ENCODE measurements at regions not wholly inside any gene's neighbourhood (a gene's known extent, or its start where the extent isn't known, plus 50 kb on each side); places are given as distances from the start of the nearest gene placed in this dataset.

DNA sequence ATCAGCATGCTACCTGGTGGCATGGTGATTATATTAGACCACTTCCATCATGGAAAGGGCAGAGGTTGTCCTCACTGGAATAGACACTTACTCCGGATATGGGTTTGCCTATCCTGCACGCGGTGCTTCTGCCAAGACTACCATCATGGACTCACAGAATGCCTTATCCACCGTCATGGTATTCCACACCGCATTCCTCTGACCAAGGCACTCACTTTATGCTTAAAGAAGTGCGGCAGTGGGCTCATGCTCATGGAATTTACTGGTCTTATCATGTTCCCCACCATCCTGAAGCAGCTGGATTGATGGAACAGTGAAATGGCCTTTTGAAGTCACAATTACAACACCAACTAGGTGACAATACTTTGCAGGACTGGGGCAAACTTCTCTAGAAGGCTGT lies 109.2 kb upstream of the DRD2 start:
- DNase-seq (ENCODE audit: extremely low read depth, low read depth) = no peak

DNA sequence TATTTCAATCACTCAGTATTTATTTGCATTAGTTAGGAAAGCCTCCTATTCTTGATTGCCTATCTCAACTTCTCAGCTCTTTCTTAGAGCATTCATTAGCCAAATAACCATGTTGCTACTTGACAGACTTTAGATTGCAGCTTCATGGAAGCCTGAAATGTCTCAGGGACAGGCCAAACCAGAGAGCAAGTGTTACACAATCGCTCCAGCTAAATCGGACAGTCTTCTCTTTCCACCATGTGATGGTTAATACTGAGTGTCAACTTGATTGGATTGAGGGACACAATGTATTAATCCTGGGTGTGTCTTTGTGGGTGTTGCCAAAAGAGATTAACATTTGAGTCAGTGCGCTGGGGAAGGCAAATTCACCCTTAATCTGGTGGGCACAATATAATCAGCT lies 106.5 kb upstream of the DRD2 start:
- no peak for DNase-seq (ENCODE audit: extremely low read depth, low read depth)

DNA sequence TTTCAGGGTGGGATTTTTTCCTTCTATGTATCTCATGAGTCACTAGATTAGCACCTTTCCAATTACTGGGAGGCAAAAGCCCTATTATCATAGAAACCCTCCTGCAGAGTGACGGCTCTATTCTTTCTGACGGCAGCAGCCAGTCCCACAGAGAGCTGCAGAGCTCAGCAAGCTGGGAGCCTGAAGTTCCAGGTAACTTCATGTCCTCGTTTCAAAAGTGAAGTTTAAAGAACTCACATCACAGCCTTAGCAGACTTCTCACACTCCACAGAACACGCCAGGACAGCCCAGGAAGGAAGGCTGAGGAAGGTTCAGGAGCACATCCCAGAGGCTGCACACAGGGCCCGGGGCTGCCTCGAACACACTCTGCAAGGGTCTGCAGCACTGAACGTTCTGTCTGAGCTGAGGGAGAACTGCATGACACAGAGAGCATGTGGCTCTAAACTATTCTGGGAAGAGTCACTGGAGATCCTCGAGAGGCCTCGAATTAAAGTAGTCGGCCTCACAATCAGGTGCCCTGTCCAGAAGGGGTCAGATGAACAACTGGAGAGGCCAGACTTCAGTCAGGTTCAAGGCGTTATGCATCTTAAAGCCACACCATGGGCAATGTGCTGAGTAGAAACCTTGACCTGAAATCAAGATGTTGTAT lies 104.2 kb upstream of the DRD2 start:
- no peak for DNase-seq (ENCODE audit: extremely low read depth, low read depth)

- no peak for DNase-seq (ENCODE audit: extremely low read depth, low read depth)
Measured at GRCh38 chr11:113578715-113579250, 103.6 kb upstream of the DRD2 start.

DNA sequence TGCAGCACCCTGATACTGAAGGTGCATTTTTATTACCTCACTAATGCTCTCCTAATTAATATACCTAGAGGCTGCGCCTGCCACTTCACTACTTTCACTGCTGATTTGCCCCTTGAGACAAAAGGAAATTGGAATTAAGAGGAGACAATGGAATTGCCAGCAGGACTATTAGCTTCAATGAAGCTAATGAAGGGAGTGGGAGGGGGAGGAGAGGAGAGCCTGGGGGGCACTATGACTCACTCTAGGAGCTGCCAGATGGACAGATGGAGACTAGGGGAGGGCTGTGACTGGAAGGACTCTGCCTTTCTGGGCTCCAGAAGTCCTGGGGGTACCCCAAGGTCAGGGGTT lies 102.8 kb upstream of the DRD2 start:
- DNase-seq (ENCODE audit: extremely low read depth, low read depth) = no peak

GRCh38 chr11:113577356-113578032 lies 102.3 kb upstream of the DRD2 start:
- no peak for DNase-seq (ENCODE audit: extremely low read depth, low read depth)

DNA sequence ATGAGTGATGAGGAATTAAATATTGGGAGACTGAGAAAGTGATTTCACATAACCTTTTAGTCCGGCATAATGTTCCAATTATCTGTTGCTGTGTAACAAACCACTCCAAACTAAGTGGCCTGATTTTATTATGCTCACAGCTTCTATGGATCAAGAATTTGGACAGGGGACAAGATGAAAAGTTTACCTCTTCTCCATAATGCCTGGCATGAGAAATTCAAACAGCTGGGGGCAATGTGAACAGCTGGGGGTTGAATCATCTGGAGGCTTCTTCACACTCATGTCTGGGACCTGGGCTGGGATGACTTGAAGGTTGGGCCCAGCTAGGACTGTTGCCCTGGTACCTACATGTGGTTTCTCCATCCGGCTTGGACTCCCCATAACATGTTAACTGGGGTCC lies 99.4 kb upstream of the DRD2 start:
- DNase-seq (ENCODE audit: extremely low read depth, low read depth) = no peak

GRCh38 chr11:113574171-113574570 lies 99.0 kb upstream of the DRD2 start:
- DNase-seq (ENCODE audit: extremely low read depth, low read depth) = no peak

DNA sequence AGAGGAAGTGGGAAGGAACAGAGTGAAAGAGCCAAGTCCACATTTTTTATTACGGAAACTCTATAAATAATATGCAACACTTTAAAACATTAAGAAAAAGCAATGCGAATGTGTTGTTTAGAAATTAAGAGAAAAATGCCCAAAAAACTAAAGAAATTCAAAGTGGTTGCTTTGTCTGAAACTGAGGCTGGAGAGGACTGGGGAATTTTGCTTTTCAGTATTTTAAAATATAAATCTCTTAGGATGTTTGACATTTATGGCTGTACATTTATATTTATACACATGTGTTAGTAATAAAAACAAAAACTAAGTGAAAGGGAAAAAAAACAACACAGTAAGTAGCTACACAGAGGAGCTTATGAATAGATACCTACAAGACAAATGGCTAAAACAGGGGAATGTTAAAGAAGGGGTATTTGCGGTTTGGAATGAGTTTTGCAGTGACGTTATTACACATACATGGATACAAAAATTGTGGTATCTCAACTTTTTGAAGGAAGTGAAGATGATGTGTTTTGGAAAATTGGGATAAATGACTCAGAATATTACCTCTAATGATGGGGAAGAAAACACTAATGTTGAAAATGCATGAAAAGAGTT lies 97.0 kb upstream of the DRD2 start:
- no peak for DNase-seq (ENCODE audit: extremely low read depth, low read depth)

DNA sequence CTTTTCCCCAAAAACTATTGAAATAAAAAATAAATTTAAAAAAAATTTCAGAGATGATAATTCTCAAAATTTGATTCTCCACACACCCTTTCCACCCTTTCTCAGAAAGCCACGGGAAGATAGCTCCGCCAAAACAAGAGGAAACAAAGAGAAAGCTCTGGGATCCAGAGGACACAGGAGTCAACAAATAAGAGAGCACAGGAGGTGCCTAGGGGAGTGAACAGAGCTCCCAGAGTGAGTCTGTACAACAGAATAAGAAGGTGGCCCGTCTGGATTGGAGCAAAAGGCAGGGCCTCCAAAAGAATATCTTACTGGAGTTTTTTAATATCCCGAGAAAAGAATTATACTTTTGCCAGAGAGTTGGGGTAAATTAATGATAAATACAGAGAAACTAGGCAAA lies 96.3 kb upstream of the DRD2 start:
- DNase-seq (ENCODE audit: extremely low read depth, low read depth) = no peak

- DNase-seq (ENCODE audit: extremely low read depth, low read depth) = no peak
Measured at GRCh38 chr11:113570906-113571305, 95.7 kb upstream of the DRD2 start.

- DNase-seq (ENCODE audit: extremely low read depth, low read depth) = no peak
Measured at GRCh38 chr11:113569391-113569790, 94.2 kb upstream of the DRD2 start.

DNA sequence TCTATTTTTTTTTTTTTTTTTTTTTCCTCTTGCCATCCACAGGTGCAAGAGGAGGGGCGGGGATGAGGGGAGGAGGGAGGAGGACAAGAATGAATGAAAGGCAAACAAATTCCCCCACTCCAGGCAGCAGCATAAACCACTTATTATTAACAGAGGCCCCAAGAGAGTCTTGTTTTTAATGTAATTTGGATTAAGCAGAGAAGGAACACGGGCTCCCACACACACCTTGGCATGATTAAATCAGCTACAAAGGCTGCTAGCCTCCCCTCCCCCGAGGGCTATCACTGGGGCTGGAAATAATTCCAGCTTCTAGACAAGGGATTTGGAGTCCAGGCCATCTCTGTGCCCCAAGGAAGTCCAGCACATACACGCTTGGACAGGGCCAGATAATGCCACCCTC lies 93.4 kb upstream of the DRD2 start:
- DNase-seq (ENCODE audit: extremely low read depth, low read depth) = no peak

GRCh38 chr11:113567867-113568544 lies 92.8 kb upstream of the DRD2 start:
- DNase-seq (ENCODE audit: extremely low read depth, low read depth) = no peak

DNA sequence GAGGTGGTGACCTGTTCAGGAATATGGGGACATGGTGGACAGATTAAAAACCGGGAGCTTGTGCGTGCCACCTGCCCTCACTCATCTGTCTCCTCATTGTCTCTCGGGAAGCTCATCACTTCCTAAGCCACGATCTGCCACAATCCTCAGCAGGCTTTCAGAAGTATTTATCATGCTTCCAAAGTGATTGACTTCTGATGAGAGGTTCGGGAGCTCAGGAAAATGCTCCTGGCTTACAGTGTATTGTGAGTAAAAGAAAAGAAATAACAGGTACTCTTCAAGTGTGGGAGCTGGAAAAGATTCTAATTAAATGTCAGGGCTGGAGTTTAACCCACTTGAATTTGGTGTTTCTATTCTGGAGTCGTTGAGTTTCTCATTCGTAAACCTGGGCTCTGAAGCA lies 91.9 kb upstream of the DRD2 start:
- DNase-seq (ENCODE audit: extremely low read depth, low read depth) = no peak

DNA sequence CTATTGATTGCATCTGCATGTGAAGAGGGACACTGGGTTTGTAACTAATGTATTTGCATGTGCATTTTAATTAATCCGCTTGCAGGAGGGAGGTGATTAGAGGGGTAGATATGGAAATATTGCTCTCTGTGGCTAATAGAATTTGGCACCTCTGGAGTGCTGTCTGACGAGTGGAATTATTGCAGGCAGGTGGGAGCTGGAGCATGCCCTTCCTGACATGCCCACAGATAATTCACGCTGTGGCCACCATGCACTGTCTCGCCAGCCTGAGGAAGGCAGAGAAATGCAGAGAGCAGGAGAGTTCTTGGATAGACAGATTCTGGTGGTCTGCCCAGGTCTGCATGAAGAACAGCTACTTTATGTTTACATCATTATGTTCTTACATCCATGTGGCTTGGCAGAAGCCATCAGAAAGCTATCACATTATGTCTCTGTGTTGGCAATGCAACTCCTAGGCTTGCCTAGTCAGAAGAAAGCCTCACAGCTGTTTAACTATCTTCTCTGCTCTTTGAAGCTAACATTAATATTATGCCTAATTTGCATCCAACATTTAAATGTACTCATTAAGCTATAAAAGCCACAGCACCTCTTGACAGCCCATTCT lies 89.4 kb upstream of the DRD2 start:
- DNase-seq (ENCODE audit: extremely low read depth, low read depth) = no peak

DNA sequence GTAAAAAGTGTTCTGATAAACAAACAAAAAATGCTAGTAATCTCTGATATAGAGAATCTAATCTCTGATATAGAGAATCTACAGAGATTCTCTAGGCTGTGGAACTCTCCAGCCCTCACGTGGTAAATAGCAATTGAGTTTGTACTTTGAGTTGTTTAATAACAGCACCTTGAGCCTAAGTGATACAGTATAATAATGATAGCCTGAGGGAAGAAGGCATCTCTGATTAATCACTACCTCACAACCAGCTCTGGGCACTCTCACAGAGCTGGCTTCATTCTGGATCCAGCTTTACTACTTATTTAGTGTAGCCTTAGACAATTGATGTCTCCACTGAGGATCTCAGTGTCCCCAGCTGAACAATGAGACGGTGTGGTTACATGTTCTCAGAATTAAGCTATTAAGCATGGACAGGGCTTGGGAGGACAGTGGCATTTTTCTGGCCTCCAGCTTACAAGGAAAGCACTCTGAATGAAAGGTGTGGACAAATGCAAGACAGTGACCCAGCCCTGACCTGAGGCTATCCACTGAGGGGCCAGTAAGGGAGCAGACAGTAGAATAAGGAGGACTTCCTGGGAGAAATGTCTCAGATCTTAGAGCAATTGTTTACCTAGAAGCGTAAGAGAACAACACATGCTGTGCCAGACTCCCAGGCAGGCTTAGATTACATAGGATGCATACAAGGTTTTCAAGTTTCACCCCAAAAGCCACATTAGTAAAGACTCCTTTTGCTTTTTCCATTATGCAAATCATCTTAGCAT lies 88.7 kb upstream of the DRD2 start:
- no peak for DNase-seq (ENCODE audit: extremely low read depth, low read depth)

DNA sequence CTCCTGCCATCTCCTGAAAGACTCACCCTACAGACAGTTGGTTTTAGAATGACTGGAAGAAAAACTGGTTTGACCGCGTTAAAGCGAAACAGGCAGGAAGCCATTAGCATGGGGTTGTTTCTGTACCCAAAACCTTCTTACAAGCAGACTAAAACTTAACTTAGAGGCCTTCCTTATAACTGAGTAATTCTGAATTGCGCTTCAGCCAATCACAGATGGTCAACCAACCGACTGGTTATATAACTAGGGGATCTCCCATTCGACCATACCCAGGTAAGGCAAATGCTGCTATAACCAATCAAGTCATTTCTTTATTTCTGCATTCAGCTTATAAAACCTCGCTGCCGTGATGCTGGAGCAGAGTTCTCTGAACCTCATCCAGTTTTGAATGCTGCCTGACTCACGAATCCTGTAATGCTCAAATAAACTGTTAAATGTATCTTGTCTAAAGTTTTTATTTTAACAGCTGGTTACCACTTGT lies 87.8 kb upstream of the DRD2 start:
- DNase-seq (ENCODE audit: extremely low read depth, low read depth) = no peak

DNA sequence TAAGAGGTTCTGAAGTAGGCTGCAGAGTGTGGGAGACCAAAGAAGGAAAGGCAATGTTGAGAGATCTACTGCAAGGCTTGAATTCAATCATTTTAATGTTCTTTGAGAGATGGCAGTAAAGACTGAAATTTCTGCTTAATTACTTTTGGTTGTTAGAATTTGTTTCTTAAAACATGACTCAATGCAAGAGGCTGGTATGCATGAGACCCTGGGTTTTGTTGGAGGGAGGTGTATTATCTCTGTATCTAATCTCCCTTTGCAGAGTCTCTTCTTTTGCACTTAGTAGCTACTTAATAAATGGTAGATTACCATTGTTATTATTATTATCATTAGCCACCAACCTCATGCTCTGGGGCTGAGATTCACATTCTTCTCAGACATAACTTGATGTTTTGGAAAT lies 87.4 kb upstream of the DRD2 start:
- DNase-seq (ENCODE audit: extremely low read depth, low read depth) = no peak

DNA sequence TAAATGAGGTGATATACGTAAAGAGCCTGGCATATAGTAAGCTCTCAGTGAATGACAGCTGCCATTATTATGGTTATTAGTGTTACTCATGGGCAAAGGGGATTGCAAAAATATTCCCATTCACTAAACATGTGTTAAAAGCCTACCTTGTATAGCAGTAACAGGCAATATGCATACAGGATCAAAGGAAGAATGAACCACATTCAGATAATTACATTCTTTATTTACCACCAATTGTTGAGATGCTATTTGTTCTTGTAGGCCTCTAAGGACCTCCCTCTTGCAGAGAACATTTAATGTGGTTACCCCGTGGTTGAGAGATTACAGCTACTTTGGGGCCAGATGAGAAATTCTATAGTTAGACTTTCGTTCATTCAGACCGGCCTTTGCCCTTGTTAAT lies 82.7 kb upstream of the DRD2 start:
- no peak for DNase-seq (ENCODE audit: extremely low read depth, low read depth)

All from NCI-H460 (cell line).